Ectodermal cell (in vitro differentiated cells): ENCODE measurements at regions not wholly inside any gene's neighbourhood (a gene's known extent, or its start where the extent isn't known, plus 50 kb on each side); places are given as distances from the start of the nearest gene placed in this dataset.

ENCODE experiments used
- H3K27ac ChIP-seq: 2 replicates; pipeline ENCODE4 v1.7.0; 2013; ENCODE audit warnings: mild to moderate bottlenecking, low read depth, low read length; ENCODE audit not compliant: insufficient read depth, poor library complexity, severe bottlenecking
- H3K27me3 ChIP-seq: 2 replicates; pipeline ENCODE4 v1.7.0; 2013; ENCODE audit warnings: mild to moderate bottlenecking, low read length; ENCODE audit not compliant: insufficient read depth, control insufficient read depth, poor library complexity, severe bottlenecking
- H3K36me3 ChIP-seq: one replicate; pipeline ENCODE4 v1.7.0; 2013; ENCODE audit warnings: low read length; ENCODE audit not compliant: control insufficient read depth, insufficient read depth
- H3K4me1 ChIP-seq: one replicate; pipeline ENCODE4 v1.7.0; 2013; ENCODE audit warnings: low read length; ENCODE audit not compliant: control insufficient read depth, insufficient read depth
- H3K4me3 ChIP-seq: 2 replicates; pipeline ENCODE4 v1.7.0; 2013; ENCODE audit warnings: low read depth, low read length, control low read depth; ENCODE audit not compliant: insufficient read depth
- H3K9me3 ChIP-seq: 2 replicates; pipeline ENCODE4 v1.7.0; 2013; ENCODE audit warnings: mild to moderate bottlenecking, low read length, moderate library complexity; ENCODE audit not compliant: control insufficient read depth
- WGBS, 2 experiments: methylation state at CpG; one replicate each; pipeline ENCODE4 v1.1.7; 2013; ENCODE audit warnings: missing lambda C conversion rate in 2 of 2; 5-methylcytosine and 5-hydroxymethylcytosine counted together

- Histone ChIP-seq H3K4me1 (no peaks in the 10 kb centered on the region), H3K9me3 (no peaks in the 10 kb centered on the region), H3K36me3 (no peaks in the 10 kb centered on the region), H3K27me3 (no peaks in the 10 kb centered on the region), H3K27ac (no peak overlapping the region), H3K4me3 (no peak overlapping the region)
- 89 to 96% methylated on average over 7 to 8 of the region's 8 CpGs for WGBS, 2 experiments
Measured at GRCh38 chr5:159838551-159839222, 77.6 kb upstream of the ADRA1B start.

DNA sequence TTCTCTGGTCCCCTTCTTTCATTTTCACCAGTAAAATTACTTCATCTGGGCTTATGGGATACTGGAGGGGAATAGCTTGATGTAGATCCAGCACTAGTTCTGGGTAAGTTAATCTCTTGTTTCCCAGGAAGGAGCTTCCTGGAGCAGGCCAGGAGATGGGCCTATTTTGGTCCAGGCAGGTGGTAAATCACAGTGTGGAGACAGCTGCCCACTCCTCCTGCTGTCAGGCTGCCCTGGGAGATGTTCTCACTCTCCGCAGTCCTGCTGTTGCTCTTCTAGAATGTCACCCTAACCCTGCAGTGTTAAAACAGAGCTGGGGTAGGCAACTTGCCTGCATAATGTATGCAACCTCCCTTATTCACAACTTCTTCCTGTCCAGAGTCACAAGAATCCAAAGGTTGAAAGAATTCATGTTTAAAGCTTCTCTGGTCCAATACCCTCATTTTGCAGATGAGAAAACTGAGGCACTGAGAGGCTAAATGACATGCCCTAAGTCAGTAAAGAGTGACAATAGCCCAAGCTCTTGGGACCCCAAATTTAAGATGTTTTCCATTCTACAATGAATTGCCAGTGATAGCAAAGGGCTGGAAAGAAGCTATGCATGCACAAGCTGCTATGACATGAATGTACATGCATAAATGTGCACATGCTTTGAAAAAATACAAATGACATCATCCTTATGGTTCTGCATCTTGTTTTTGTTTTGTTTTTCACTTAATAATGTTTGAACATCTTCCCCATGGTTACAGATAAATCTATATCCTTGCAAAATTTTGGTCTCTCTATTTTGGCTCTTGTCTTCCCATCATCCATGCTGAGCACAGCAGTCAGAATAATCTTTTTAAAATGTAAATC lies 71.8 kb upstream of the ADRA1B start:
- Histone ChIP-seq H3K9me3 (no peaks in the 10 kb centered on the region), H3K4me3 (no peak overlapping the region), H3K4me1 (no peaks in the 10 kb centered on the region), H3K36me3 (no peaks in the 10 kb centered on the region), H3K27ac (no peak overlapping the region), H3K27me3 (no peaks in the 10 kb centered on the region)
- WGBS, 2 experiments, result 82 to 89% methylated on average over 1 of the region's 1 CpG

DNA sequence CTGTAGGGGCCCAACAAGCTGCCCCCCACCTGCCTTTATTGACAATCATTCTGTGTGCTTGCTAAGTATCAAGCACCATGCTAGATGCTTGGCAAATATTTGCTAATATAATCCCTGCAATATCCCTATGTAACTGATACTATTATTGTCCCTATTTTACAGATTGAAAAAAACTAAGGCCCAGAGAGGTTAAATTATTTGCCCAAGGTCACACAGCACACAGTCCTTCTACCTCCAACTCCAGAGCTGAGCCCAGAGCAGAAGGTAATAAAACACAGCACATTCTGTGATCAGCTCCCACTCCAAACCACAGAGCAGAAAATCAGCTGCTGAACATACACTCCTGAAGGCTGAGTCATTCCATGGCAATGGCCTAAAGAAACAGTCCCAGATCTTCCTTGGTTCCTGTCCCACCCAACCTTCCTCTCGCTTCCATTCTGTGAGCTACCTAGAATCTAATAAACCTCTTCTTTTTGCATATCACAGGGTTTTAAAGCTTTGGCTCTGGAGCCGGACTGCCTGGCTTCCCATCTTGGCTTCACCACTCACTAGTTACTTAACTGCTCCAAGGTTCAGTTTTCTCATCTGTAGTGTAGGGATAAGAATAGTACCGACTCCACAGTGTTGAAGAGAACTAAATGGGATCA lies 66.7 kb upstream of the ADRA1B start:
- Histone ChIP-seq H3K4me3 (no peak overlapping the region), H3K4me1 (no peaks in the 10 kb centered on the region), H3K9me3 (no peaks in the 10 kb centered on the region), H3K27me3 (no peaks in the 10 kb centered on the region), H3K36me3 (no peaks in the 10 kb centered on the region), H3K27ac (no peak overlapping the region)
- WGBS, 2 experiments, result 90 to 100% methylated on average over 2 to 3 of the region's 3 CpGs

DNA sequence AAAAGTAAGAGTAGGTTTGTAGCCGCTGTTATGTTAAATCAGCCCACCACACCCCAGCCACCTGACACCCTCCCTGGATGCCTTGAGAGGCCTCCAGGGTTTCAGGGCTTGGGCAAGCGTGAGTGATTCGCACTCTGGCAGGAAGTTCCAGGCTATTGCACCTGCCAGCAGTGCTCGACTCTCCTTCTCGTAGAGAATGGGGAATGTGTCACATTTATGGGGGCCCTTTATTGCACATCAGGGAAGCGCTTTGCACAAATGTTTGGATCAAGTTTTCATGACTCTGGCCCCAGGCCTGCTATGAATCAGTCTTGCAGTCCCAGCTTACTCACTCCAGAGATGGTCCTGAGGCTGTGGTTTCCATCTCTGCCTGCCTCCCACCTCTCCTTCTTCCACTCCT lies 66.1 kb upstream of the ADRA1B start:
- H3K4me3 ChIP-seq, result no peak overlapping the region
- H3K9me3 ChIP-seq, result no peaks in the 10 kb centered on the region
- H3K36me3 ChIP-seq, result no peaks in the 10 kb centered on the region
- WGBS, 2 experiments, result 92 to 94% methylated on average over 6 of the region's 6 CpGs
- H3K27ac ChIP-seq, result no peak overlapping the region
- no peaks in the 10 kb centered on the region for H3K4me1 ChIP-seq
- no peaks in the 10 kb centered on the region for H3K27me3 ChIP-seq

DNA sequence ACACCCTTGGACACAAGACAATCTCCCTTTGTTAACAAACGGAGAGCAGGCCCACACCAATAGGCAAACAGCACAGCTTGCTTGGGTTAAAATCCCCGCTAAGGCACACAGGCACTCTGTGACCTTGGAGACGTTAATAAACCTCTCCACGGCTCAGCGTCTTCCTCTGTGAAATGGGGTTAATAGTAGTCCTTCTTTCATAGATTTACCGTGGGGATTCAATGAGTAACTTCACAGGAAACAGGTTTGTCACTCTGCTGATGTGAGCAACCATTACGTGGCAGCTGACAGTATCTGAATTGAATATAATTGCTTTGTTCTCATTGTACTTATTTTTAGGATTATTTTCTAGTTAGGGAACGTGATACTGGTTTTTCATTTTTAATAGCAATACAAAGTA lies 65.2 kb upstream of the ADRA1B start:
- 84 to 85% methylated on average over 7 of the region's 8 CpGs for WGBS, 2 experiments
- Histone ChIP-seq H3K4me1 (no peaks in the 10 kb centered on the region), H3K4me3 (no peak overlapping the region), H3K27me3 (no peaks in the 10 kb centered on the region), H3K36me3 (no peaks in the 10 kb centered on the region), H3K27ac (no peak overlapping the region), H3K9me3 (no peaks in the 10 kb centered on the region)

DNA sequence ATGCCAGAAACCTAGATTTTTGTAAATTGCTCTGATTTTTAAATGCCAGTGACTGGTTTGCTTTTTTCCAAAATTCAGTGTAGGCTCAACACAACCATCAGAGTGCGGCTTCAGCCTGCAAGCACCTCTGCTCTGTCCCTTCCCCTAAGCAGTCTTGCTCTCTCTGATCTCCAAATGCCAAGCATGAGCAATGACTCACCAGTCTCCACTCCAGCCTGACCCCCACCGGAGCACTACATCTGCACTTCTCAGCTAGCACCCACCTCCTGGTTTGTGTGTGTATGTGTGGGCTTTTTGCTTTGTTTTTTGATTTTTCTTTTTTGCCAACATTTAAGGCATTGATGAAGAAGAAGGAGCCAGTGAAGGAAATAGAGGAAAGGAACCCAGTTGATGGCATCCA lies 61.4 kb upstream of the ADRA1B start:
- H3K4me1 ChIP-seq, result no peaks in the 10 kb centered on the region
- H3K36me3 ChIP-seq, result no peaks in the 10 kb centered on the region
- 74 to 91% methylated on average over 1 to 2 of the region's 2 CpGs for WGBS, 2 experiments

GRCh38 chr5:159855476-159856191 lies 60.6 kb upstream of the ADRA1B start:
- Histone ChIP-seq H3K27ac (no peak overlapping the region), H3K27me3 (no peaks in the 10 kb centered on the region), H3K36me3 (no peaks in the 10 kb centered on the region), H3K4me1 (no peaks in the 10 kb centered on the region), H3K9me3 (no peaks in the 10 kb centered on the region), H3K4me3 (no peak overlapping the region)
- WGBS, 2 experiments, result 90 to 95% methylated on average over 5 of the region's 5 CpGs

More for the DNA sequence above, 61.4 kb upstream of the ADRA1B start:
- no peak overlapping the region for H3K27ac ChIP-seq
- H3K9me3 ChIP-seq, result no peaks in the 10 kb centered on the region
- no peak overlapping the region for H3K4me3 ChIP-seq
- H3K27me3 ChIP-seq, result no peaks in the 10 kb centered on the region

DNA sequence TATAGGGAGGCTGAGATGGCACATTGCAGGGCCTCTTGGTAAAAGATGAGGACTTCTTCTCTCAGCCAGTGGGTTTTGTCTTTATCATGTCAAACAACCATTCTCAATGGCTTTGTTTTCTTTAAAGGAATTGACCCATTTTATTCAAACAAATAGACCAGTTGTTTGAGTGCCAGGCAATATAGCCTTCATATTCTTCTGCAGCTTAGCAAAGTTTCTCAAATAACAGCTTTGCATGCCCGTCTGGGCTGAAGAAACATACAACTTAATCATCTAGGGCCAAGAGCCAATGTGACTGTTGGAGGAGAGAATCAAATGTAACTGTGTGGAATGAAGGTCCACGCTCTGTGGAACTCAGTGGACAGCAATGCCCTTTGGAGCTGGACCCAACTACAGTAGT lies 57.4 kb upstream of the ADRA1B start:
- 85 to 97% methylated on average over 2 of the region's 2 CpGs for WGBS, 2 experiments
- Histone ChIP-seq H3K4me3 (no peak overlapping the region), H3K4me1 (no peaks in the 10 kb centered on the region), H3K27ac (no peak overlapping the region), H3K36me3 (no peaks in the 10 kb centered on the region), H3K9me3 (no peaks in the 10 kb centered on the region), H3K27me3 (no peaks in the 10 kb centered on the region)

- no peaks in the 10 kb centered on the region for H3K9me3 ChIP-seq
- H3K4me1 ChIP-seq, result no peaks in the 10 kb centered on the region
- H3K27ac ChIP-seq, result no peak overlapping the region
- no peaks in the 10 kb centered on the region for H3K36me3 ChIP-seq
- H3K4me3 ChIP-seq, result no peak overlapping the region
- 75 to 81% methylated on average over 3 of the region's 3 CpGs for WGBS, 2 experiments
- H3K27me3 ChIP-seq, result no peaks in the 10 kb centered on the region
Measured at GRCh38 chr5:159861086-159861485, 55.2 kb upstream of the ADRA1B start.
